HG02642 (cell line): ENCODE measurements at regions not wholly inside any gene's neighbourhood (a gene's known extent, or its start where the extent isn't known, plus 50 kb on each side); places are given as distances from the start of the nearest gene placed in this dataset.

Source experiments
- ATAC-seq: cut with Tn5 transposase; IDR thresholded peaks from one replicate; pipeline ENCODE4 v1.9.1; 2021; ENCODE audit warnings: mild to moderate bottlenecking; ENCODE audit not compliant: unreplicated experiment, poor library complexity

- ATAC-seq = no peak
These were observed 102.0 kb upstream of the CDKN3 start for GRCh38 chr14:54294802-54295201.

GRCh38 chr14:54299410-54300363, 97.1 kb upstream of the CDKN3 start:
- ATAC-seq = no peak

DNA sequence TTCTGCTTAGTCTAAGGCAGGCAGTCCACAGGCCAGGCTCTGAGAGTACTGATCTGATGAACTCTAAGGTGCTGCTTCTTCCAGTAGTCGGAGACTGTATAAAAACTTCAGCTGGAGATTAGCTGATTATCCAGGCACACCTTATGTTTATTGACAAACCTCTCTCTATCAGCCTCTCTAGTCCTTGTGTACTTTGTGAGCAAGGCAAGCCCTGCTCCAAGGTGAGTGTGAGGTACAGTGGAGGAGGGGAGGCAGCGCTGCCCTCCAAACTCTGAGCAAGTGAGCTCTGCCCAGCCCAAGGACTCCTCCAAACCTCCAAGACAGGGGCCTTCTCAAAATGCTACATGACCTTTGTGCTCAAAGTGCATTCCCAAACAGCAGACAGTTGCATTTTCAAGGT, 95.9 kb upstream of the CDKN3 start:
- no peak for ATAC-seq

DNA sequence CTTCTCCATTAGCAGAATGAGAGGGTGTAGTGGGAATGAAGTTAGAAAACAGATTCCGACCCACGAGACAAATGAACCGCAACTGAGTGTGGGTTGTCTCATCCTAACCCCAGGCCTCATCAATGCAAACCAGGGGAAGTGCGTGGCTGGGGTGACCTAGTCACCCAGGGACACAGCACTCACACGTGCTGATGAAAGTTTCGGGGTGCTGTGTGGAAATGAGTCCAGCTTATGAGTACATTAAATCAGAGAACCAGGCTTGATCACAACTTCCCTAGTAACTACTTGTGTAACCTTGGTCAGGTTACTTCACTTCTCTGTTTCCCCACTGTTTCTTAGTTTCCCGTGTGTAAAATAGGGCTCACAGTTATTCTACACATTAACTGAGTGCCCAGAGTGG, 95.4 kb upstream of the CDKN3 start:
- ATAC-seq = no peak

DNA sequence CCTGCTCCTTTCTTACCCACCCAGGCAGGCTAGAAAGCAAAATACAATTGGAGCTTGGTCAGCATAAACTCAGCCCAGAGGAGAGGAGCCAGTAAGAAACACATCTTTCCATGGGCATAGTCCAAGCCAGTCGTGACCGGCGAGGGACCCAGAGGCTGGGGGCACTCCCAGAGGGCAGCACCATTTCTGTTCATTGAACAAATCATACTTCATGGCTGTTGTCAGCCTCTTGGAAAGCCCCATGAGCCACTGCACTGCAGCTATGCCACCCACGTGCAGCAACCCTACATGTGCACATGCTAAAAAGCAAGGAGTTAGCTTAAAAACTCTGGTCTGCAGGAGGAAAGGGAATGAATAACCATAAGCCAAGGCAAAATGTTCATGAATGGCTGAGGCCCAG, 90.0 kb upstream of the CDKN3 start:
- ATAC-seq = no peak

GRCh38 chr14:54309615-54310014, 87.2 kb upstream of the CDKN3 start:
- no peak for ATAC-seq

DNA sequence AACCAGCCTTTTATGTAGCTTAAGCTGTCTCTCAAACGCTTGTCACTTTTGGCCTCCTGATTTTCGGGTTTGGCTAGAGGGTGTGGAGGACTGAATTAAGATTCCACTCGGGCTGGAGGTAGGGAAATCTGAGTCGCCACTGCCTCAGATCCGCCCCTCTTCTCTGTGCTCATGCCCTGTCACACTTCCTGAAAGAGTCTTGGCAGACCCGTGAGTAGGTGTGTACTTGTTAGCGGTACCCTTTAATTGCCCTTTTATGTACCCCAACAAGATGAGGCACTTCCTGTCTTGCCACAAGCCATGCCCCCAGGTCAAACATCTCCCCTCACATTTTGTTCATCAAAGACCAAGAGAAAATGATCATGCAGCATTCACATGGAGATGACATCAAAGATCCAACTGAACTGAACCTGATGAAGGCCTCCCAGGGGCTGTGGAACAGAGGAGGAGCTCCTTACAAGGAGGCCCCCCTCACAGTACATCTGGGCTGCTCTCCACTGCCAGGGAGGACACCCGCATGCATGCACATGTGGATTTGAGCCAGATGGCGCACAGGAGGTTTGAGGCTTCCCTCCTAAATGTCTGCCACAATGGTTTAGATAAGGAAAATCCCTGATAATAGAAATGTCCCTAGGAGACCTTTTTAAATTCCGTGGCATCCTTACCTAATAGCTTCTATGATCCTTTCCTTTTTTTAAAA, 86.5 kb upstream of the CDKN3 start:
- ATAC-seq = no peak

GRCh38 chr14:54310851-54311228, 86.0 kb upstream of the CDKN3 start:
- no peak for ATAC-seq

DNA sequence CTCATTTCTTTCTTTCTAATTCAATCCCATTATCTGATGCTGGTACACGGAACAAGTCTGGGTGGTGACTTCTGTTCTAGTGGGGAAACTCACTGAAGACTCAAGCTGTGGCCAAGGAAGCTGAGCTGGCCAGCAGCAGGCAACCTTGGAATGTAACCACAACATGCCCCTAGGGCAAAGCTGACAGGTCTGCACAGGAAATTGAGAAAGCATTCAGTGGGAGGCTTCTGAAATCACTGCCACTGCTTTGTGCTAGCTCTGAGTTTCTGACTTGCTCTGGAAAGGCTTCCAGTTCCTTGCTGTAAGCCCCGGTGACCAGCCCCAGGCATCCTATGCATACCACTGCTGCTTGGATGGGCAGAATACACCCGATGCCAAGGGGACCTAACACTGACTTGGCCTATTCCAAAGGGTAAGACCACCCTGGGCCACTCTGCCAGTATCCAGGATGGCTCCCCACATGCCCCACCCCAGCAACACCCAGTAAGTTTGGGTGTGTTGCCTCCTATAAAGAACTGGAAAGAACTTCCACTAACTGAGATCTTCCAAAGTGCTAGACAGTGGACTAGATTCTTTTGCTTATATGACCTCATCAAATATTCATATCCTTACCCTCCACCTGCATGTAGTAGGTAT, 84.5 kb upstream of the CDKN3 start:
- ATAC-seq = no peak

DNA sequence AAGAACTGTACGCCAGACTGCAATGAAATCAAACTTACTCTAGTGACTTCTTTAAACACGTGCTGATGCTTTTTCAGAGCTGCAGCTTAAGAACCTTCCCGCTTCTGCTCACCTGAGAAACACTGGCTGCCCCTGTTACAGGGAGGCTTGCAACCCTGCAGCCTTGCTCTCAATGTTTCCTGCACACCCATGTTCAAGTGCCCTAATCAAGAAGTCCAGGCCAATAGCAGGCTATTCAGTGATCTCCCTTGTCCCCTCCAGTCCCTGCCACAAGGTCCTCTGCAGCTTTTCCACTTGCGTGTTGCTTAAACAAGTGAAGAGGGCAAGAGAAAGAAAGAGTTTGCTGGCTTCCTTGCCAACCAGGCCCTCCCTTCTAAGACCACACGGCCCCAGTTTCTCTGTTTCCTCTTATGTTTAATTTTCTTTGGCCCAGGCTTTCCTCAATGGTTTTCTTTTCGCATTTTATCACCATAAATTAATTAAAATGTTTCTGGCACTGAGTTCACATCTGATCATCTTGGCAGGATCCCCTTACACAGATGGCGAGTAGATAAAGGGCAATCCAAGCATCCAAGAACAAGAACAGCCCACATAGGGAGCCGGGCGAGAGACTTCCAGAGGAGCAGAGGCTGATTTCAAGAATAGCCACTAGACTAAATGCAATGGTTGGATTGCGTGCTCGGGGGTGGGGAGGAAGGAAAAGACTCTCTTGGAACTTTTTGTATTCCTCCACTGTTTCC, 82.3 kb upstream of the CDKN3 start:
- ATAC-seq = no peak

DNA sequence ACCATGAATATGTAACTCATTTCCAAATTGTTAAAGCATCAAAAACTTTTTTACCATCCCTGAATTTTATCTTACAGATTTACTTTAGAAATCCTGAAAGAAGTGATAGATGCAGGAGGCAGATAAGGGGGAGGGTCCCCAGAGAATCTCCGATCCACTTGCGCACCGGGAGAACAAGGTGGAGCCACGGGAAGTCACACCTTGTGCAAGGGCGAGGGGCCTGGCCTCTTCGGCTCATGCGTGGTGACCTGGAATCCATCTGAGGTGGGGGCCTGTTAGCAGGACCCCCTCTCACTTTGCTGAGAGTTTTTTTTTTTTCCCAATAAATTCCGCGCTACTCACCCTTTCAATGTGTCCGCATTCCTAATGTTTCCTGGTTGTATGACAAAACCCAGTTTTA, 80.2 kb upstream of the CDKN3 start:
- no peak for ATAC-seq

GRCh38 chr14:54317391-54317790, 79.4 kb upstream of the CDKN3 start:
- no peak for ATAC-seq

- no peak for ATAC-seq
These were observed 74.6 kb upstream of the CDKN3 start for GRCh38 chr14:54322246-54322645.

DNA sequence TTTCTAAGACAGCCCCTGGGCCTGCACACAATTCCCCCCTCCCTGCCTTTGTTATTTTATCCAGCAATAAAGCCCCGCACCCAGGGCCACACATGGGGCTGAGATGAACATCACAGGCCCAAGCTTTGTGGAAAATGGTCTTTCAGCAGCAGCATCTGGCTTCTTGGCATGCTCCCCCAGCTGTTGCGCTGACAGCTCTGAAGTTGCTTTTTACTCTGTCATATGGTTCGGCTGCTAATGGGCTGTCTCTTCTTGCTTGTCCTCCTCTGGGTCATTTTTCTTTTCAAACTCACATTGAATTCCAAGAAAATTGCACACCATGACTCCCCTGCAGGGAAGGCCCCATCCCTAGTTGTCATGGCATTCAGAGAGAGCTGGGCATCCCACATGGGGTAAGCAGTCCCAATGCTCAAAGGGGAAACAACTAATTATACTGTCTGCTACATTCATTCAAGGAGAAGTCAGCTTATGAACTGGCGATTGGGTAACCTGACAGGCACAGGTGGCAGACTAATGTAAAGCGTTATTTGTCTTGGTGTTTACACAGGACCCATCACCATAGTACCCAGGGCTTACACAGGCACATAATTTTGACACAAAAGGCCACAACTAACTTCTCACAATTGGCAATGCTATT, 74.0 kb upstream of the CDKN3 start:
- no peak for ATAC-seq

DNA sequence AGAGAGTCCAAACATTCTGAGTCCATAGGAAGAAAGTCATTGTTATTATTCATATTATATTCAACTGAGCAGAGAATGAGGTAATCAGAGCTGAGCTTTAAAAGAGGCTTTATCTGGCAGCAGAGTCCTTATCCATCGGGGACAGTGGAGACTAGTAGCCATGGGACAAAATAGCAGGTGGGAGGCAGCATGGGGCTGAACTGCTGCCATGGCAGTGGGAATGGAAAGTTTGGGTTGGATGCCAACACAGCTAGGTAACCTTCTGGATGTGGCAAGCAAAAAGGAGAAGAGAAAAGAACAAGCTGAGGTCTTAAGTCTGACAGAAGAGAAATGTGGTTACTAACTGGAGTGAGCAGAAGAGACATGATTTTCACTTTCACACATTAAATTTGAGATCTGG, 71.0 kb upstream of the CDKN3 start:
- ATAC-seq = no peak

- no peak for ATAC-seq
These were observed 67.6 kb upstream of the CDKN3 start for GRCh38 chr14:54329082-54329695.

DNA sequence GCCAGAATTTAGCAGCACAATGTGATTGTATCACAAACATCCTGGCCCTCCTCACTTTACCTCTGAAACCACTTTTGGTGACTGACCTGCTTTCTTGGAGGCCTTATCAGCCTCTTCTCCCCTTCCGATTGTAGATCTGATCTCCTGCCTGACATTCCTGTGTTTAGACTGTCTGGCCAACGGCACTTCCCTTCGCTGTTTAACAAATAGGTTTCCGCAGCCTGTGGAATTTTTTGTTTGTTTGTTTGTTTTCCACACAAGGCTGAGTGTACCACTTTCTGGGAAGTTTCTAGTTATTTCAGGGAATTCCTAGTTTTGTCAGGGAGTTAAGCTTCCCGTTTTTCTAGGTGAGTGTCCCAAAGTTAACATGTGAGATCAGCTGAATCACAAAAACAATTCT, 65.9 kb upstream of the CDKN3 start:
- ATAC-seq = no peak

DNA sequence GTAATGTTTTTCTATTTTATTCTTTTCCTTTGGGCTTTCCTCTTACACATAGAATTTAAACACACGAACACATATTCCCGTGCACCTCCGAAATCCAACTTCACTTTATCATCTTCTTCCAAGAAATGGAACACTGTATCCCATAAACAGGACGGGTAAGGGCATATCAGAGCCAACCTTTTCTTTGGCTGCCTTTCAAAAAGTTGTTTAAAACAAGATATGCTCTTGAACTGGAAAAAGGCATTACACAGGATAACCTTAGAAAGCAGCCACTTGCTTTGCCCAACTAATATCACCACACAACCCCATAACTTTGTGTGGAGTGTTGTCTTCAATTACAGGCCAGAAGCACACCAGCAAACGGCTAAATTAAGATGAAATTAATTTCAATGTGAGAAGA, 65.3 kb upstream of the CDKN3 start:
- ATAC-seq = no peak

GRCh38 chr14:54332490-54332889, 64.3 kb upstream of the CDKN3 start:
- no peak for ATAC-seq

- no peak for ATAC-seq
These were observed 63.3 kb upstream of the CDKN3 start for GRCh38 chr14:54333511-54333910.
